HEK293 (cell line): ENCODE measurements at regions not wholly inside any gene's neighbourhood (a gene's known extent, or its start where the extent isn't known, plus 50 kb on each side); places are given as distances from the start of the nearest gene placed in this dataset.

Experiments used
- CTCF ChIA-PET: fragments of 350-600 bp; formaldehyde crosslinking; extraction: SDS; loops from one replicate; lab custom pipeline; 2021; ENCODE audit warnings: antibody characterized with exemption; lab: Yijun Ruan, JAX
- POLR2A ChIA-PET: fragments of 300-600 bp; formaldehyde crosslinking; extraction: SDS; loops from one replicate; lab custom pipeline; 2020; ENCODE audit warnings: antibody characterized with exemption, inconsistent platforms; lab: Yijun Ruan, JAX
- H3K27ac ChIP-seq: fragments of 200-500 bp; sonication (Bioruptor generic); 2 replicates; pipeline ENCODE4 v1.5.1; 2014; ENCODE audit warnings: low read depth, low read length, control low read depth, inconsistent platforms; ENCODE audit errors: extremely low read depth
- H3K36me3 ChIP-seq, 2 experiments: fragments of 200-500 bp in 1 of 2; sonication (Bioruptor generic) in 1 of 2; 1 replicate in 1 of 2; 2 replicates in 1 of 2; pipeline ENCODE4 v1.5.1; 2014 to 2017; ENCODE audit warnings: inconsistent platforms in 2 of 2, low read length in 2 of 2; ENCODE audit not compliant: control insufficient read depth in 2 of 2, insufficient read depth in 1 of 2
- H3K4me1 ChIP-seq: fragments of 200-500 bp; sonication (Bioruptor generic); 2 replicates; pipeline ENCODE4 v1.5.1; 2014; ENCODE audit warnings: mild to moderate bottlenecking, low read length, inconsistent platforms; ENCODE audit not compliant: control insufficient read depth, insufficient read depth
- H3K4me3 ChIP-seq: 2 replicates; pipeline ENCODE4 v1.5.1; 2011; ENCODE audit warnings: low read depth, mild to moderate bottlenecking, control low read depth, low read length, moderate library complexity
- H3K9me3 ChIP-seq: fragments of 200-500 bp; sonication (Bioruptor generic); 2 replicates; pipeline ENCODE4 v1.5.1; 2014; ENCODE audit warnings: low read depth, low read length, inconsistent platforms; ENCODE audit not compliant: control insufficient read depth, insufficient read depth
- FEZF1 ChIP-seq: fragments of 450-650 bp; formaldehyde crosslinking; IDR thresholded peaks from 2 replicates; pipeline ENCODE4 v1.5.1; 2016; ENCODE audit warnings: missing biosample characterization, missing genetic modification characterization
- HOXD13 ChIP-seq: sonication (generic); formaldehyde crosslinking; IDR thresholded peaks from 2 replicates; pipeline ENCODE4 v1.8.0; 2022; ENCODE audit warnings: missing genetic modification reagents, borderline replicate concordance
- KLF1 ChIP-seq: fragments of 450-650 bp; formaldehyde crosslinking; IDR thresholded peaks from 2 replicates; pipeline ENCODE4 v1.5.1; 2016; ENCODE audit warnings: missing biosample characterization, missing genetic modification characterization
- KLF10 ChIP-seq: fragments of 450-650 bp; IDR thresholded peaks from 2 replicates; pipeline ENCODE4 v1.5.1; 2018; ENCODE audit warnings: missing biosample characterization, mild to moderate bottlenecking, missing genetic modification characterization
- KLF16 ChIP-seq: fragments of 450-650 bp; formaldehyde crosslinking; IDR thresholded peaks from 2 replicates; pipeline ENCODE4 v1.5.1; 2017; ENCODE audit warnings: missing biosample characterization, missing genetic modification characterization
- KLF7 ChIP-seq: fragments of 450-650 bp; formaldehyde crosslinking; IDR thresholded peaks from 2 replicates; pipeline ENCODE4 v1.5.1; 2016; ENCODE audit warnings: missing biosample characterization, missing genetic modification characterization, borderline replicate concordance
- RBAK ChIP-seq: fragments of 450-650 bp; formaldehyde crosslinking; IDR thresholded peaks from 2 replicates; pipeline ENCODE4 v1.5.1; 2016; ENCODE audit warnings: missing biosample characterization, missing genetic modification characterization
- ZBTB20 ChIP-seq: fragments of 450-650 bp; formaldehyde crosslinking; IDR thresholded peaks from 2 replicates; pipeline ENCODE4 v1.5.1; 2016; ENCODE audit warnings: missing biosample characterization, missing genetic modification characterization
- ZFHX2 ChIP-seq: fragments of 450-650 bp; formaldehyde crosslinking; conservative IDR thresholded peaks from 2 replicates; pipeline ENCODE4 v1.5.1; 2016; ENCODE audit warnings: missing biosample characterization, missing genetic modification characterization
- ZNF148 ChIP-seq: fragments of 450-650 bp; formaldehyde crosslinking; IDR thresholded peaks from 2 replicates; pipeline ENCODE4 v1.5.0; 2017; ENCODE audit warnings: missing biosample characterization, missing genetic modification characterization, borderline replicate concordance
- ZNF16 ChIP-seq: fragments of 450-650 bp; formaldehyde crosslinking; IDR thresholded peaks from 2 replicates; pipeline ENCODE4 v1.5.1; 2016; ENCODE audit warnings: low read depth, missing biosample characterization, missing genetic modification characterization
- ZNF211 ChIP-seq: fragments of 450-650 bp; formaldehyde crosslinking; IDR thresholded peaks from 2 replicates; pipeline ENCODE4 v1.5.1; 2016; ENCODE audit warnings: low read depth, missing biosample characterization, missing genetic modification characterization
- ZNF214 ChIP-seq: fragments of 450-650 bp; formaldehyde crosslinking; IDR thresholded peaks from 2 replicates; pipeline ENCODE4 v1.5.1; 2017; ENCODE audit warnings: missing biosample characterization, mild to moderate bottlenecking, missing genetic modification characterization, borderline replicate concordance
- ZNF23 ChIP-seq: fragments of 450-650 bp; formaldehyde crosslinking; IDR thresholded peaks from 2 replicates; pipeline ENCODE4 v1.5.1; 2016; ENCODE audit warnings: missing biosample characterization, missing genetic modification characterization, borderline replicate concordance
- ZNF274 ChIP-seq, 2 experiments: fragments of 200-500 bp in 1 of 2; fragments of 450-650 bp in 1 of 2; sonication (Bioruptor generic) in 1 of 2; formaldehyde crosslinking in 1 of 2; IDR thresholded peaks; 2 replicates each; pipeline versions ENCODE4 v1.5.1 to v1.6.1; 2014 to 2016; ENCODE audit warnings: borderline replicate concordance in 1 of 2, inconsistent platforms in 1 of 2, low read length in 1 of 2, missing biosample characterization in 1 of 2, missing genetic modification characterization in 1 of 2
- ZNF335 ChIP-seq: fragments of 450-650 bp; formaldehyde crosslinking; conservative IDR thresholded peaks from 2 replicates; pipeline ENCODE4 v1.5.1; 2016; ENCODE audit warnings: missing biosample characterization, missing genetic modification characterization
- ZNF398 ChIP-seq: fragments of 450-650 bp; formaldehyde crosslinking; IDR thresholded peaks from 2 replicates; pipeline ENCODE4 v1.5.1; 2017; ENCODE audit warnings: missing biosample characterization, missing genetic modification characterization
- ZNF514 ChIP-seq: fragments of 450-650 bp; formaldehyde crosslinking; IDR thresholded peaks from 2 replicates; pipeline ENCODE4 v1.5.1; 2016; ENCODE audit warnings: missing biosample characterization, missing genetic modification characterization
- ZNF561 ChIP-seq: fragments of 450-650 bp; IDR thresholded peaks from 2 replicates; pipeline ENCODE4 v1.5.1; 2018; ENCODE audit warnings: missing biosample characterization, missing genetic modification characterization, borderline replicate concordance
- ZNF585B ChIP-seq: fragments of 450-650 bp; formaldehyde crosslinking; IDR thresholded peaks from 2 replicates; pipeline ENCODE4 v1.5.1; 2016; ENCODE audit warnings: missing biosample characterization, missing genetic modification characterization
- ZNF747 ChIP-seq: fragments of 450-650 bp; formaldehyde crosslinking; IDR thresholded peaks from 2 replicates; pipeline ENCODE4 v1.5.1; 2016; ENCODE audit warnings: missing biosample characterization, missing genetic modification characterization
- ZNF791 ChIP-seq: fragments of 450-650 bp; formaldehyde crosslinking; IDR thresholded peaks from 2 replicates; pipeline ENCODE4 v1.5.1; 2016; ENCODE audit warnings: missing biosample characterization, missing genetic modification characterization
- ZXDB ChIP-seq: fragments of 450-650 bp; formaldehyde crosslinking; IDR thresholded peaks from 2 replicates; pipeline ENCODE4 v1.5.1; 2016; ENCODE audit warnings: missing biosample characterization, missing genetic modification characterization

GRCh38 chr3:124588036-124588435, 142.2 kb upstream of the UMPS start:
- Histone ChIP-seq H3K4me3 (no peak overlapping the region), H3K9me3 (no peaks in the 10 kb centered on the region), H3K36me3 (no peaks in the 10 kb centered on the region), H3K27ac (no peak overlapping the region), H3K4me1 (no peaks in the 10 kb centered on the region)
- TF ChIP-seq ZNF335 (tag by site-specific recombination) (no peak), ZNF214 (tag by site-specific recombination) (no peak), ZBTB20 (no peak), FEZF1 (no peak), KLF16 (no peak), ZNF791 (tag by site-specific recombination) (no peak), ZNF585B (tag by site-specific recombination) (no peak), KLF10 (tag by site-specific recombination) (no peak)
- POLR2A ChIA-PET = no interaction called here
- CTCF ChIA-PET = interaction anchor here (0.7 kb wide), 1 partner anchor 15 kb away, joined by 3 read pairs; no protein-coding TSS in a partner anchor

GRCh38 chr3:124588794-124589193, 141.5 kb upstream of the UMPS start:
- H3K9me3 ChIP-seq = no peaks in the 10 kb centered on the region
- CTCF ChIA-PET = no interaction called here
- H3K27ac ChIP-seq = no peak overlapping the region
- POLR2A ChIA-PET = no interaction called here
- no peaks in the 10 kb centered on the region for H3K36me3 ChIP-seq
- no peaks in the 10 kb centered on the region for H3K4me1 ChIP-seq
- TF ChIP-seq RBAK (tag by site-specific recombination) = no peak
- TF ChIP-seq HOXD13 (CRISPR knock-in tag) = no peak
- TF ChIP-seq ZNF274 (IDR thresholded peaks at IDR 0.05; ENCODE audit: low read length) = no peak
- TF ChIP-seq ZNF274 (tag by site-specific recombination; IDR thresholded peaks at IDR 0.05; ENCODE audit: borderline replicate concordance) = no peak
- no peak for TF ChIP-seq FEZF1
- TF ChIP-seq ZNF561 (tag by site-specific recombination) = no peak
- TF ChIP-seq ZNF16 = no peak
- no peak for TF ChIP-seq ZNF514 (tag by site-specific recombination)
- TF ChIP-seq KLF7 (tag by site-specific recombination) = no peak
- no peak for TF ChIP-seq ZNF211 (tag by site-specific recombination)
- TF ChIP-seq ZNF335 (tag by site-specific recombination) = no peak
- TF ChIP-seq ZXDB (tag by site-specific recombination) = no peak
- no peak for TF ChIP-seq ZNF23
- no peak for TF ChIP-seq ZNF398
- no peak for TF ChIP-seq KLF1
- TF ChIP-seq ZNF148 (tag by site-specific recombination) = no peak
- TF ChIP-seq ZFHX2 (tag by site-specific recombination) = no peak
- no peak for TF ChIP-seq ZNF747 (tag by site-specific recombination)
- H3K4me3 ChIP-seq = no peak overlapping the region
